Mesendoderm (in vitro differentiated cells): ENCODE measurements at regions not wholly inside any gene's neighbourhood (a gene's known extent, or its start where the extent isn't known, plus 50 kb on each side); places are given as distances from the start of the nearest gene placed in this dataset.

ENCODE experiments used
- DNase-seq: peaks from one replicate; pipeline ENCODE4 v3.0.0; 2013
- H2AK5ac ChIP-seq: 2 replicates; pipeline ENCODE4 v1.6.1; 2013; ENCODE audit warnings: low read length, inconsistent platforms
- H2BK120ac ChIP-seq: 2 replicates; pipeline ENCODE4 v1.6.1; 2013; ENCODE audit warnings: low read depth, mild to moderate bottlenecking, low read length, moderate library complexity, mixed read lengths
- H2BK15ac ChIP-seq: replicated peaks from 2 replicates; pipeline ENCODE4 v1.6.1; 2013; ENCODE audit warnings: low read depth, mild to moderate bottlenecking, moderate library complexity
- H2BK5ac ChIP-seq: 2 replicates; pipeline ENCODE4 v1.6.1; 2013; ENCODE audit warnings: low read length, inconsistent platforms
- H3K18ac ChIP-seq: 2 replicates; pipeline ENCODE4 v1.6.1; 2013; ENCODE audit warnings: mild to moderate bottlenecking, low read length, mixed read lengths
- H3K23ac ChIP-seq: one replicate; pipeline ENCODE4 v1.6.1; 2013; ENCODE audit warnings: low read length
- H3K27ac ChIP-seq: 2 replicates; pipeline ENCODE4 v1.5.1; 2013; ENCODE audit warnings: low read depth, mild to moderate bottlenecking, inconsistent platforms, low read length, moderate library complexity
- H3K27me3 ChIP-seq: 2 replicates; pipeline ENCODE4 v1.6.1; 2013; ENCODE audit warnings: low read length, control low read depth, mild to moderate bottlenecking, inconsistent platforms; ENCODE audit not compliant: insufficient read depth, poor library complexity
- H3K36me3 ChIP-seq: 2 replicates; pipeline ENCODE4 v1.6.1; 2013; ENCODE audit warnings: low read length, inconsistent platforms; ENCODE audit not compliant: control insufficient read depth, insufficient read depth
- H3K4ac ChIP-seq: one replicate; pipeline ENCODE4 v1.6.1; 2013; ENCODE audit warnings: low read depth, mild to moderate bottlenecking, low read length, moderate library complexity
- H3K4me1 ChIP-seq: 2 replicates; pipeline ENCODE4 v1.6.1; 2013; ENCODE audit warnings: low read depth, low read length, inconsistent platforms; ENCODE audit not compliant: control insufficient read depth
- H3K4me2 ChIP-seq: 2 replicates; pipeline ENCODE4 v1.6.1; 2013; ENCODE audit warnings: low read length
- H3K4me3 ChIP-seq: 2 replicates; pipeline ENCODE4 v1.5.1; 2013; ENCODE audit warnings: mild to moderate bottlenecking, low read length
- H3K56ac ChIP-seq: one replicate; pipeline ENCODE4 v1.6.1; 2013; ENCODE audit warnings: low read length
- H3K79me1 ChIP-seq: 2 replicates; pipeline ENCODE4 v1.6.1; 2013; ENCODE audit warnings: low read length, inconsistent platforms
- H3K79me2 ChIP-seq: 2 replicates; pipeline ENCODE4 v1.6.1; 2013; ENCODE audit warnings: mild to moderate bottlenecking, low read length; ENCODE audit not compliant: control insufficient read depth, insufficient read depth
- H3K9ac ChIP-seq: 2 replicates; pipeline ENCODE4 v1.6.1; 2013; ENCODE audit warnings: low read length, inconsistent platforms
- H4K5ac ChIP-seq: one replicate; pipeline ENCODE4 v1.6.1; 2013; ENCODE audit warnings: low read length
- H4K8ac ChIP-seq: one replicate; pipeline ENCODE4 v1.6.1; 2013; ENCODE audit warnings: low read depth, mild to moderate bottlenecking, control low read depth, low read length, moderate library complexity
- WGBS: extraction: QIAGEN DNeasy Blood & Tissue Kit; methylation state at CpG from one replicate; pipeline ENCODE4 v1.1.7; 2013; ENCODE audit warnings: low lambda C conversion rate, missing lambda C conversion rate; ENCODE audit not compliant: insufficient coverage; ENCODE audit errors: extremely low coverage; 5-methylcytosine and 5-hydroxymethylcytosine counted together

DNA sequence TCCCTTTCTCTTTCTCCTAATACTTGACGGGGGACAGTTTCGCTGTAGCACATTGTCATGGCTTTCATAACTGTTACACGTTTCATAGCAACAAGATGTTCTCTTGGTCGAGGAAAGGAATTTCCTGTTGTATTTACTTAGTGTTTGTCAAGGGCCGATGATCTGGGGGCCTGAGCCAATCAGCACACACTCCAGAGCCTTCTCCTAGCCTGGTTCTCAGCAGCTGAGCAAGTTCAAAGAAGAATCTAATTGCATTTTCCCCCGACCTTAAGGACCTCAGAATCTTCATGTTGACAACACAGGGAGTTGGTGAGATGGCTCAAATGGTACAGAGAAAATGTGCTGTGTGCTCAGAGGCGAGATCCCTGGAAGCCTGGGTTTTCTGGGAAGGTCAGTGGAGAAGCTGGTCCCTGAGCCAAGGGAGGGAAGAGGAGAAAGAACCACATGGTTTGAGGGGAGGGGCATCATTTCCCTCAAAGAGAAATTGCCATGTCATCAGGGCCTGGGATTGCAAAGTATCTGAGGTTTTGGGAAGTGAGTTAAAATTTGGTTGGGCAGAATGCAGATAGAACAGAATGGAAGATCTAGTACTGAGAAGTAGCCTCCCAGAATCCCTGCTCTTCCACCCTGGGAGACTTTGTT lies 76.9 kb upstream of the AGAP1 start:
- no peak overlapping the region for H3K18ac ChIP-seq
- H3K4me2 ChIP-seq, result no peak overlapping the region
- H3K79me1 ChIP-seq, result no peaks in the 10 kb centered on the region
- H2BK5ac ChIP-seq, result no peak overlapping the region
- H2BK15ac ChIP-seq, result no peak overlapping the region
- no peak overlapping the region for H4K8ac ChIP-seq
- WGBS, result no CpG with 5 or more reads among the region's 7 CpGs
- no peaks in the 10 kb centered on the region for H3K79me2 ChIP-seq
- H3K9ac ChIP-seq, result no peak overlapping the region
- H4K5ac ChIP-seq, result no peak overlapping the region
- H2BK120ac ChIP-seq, result no peak overlapping the region
- H3K23ac ChIP-seq, result no peak overlapping the region
- H3K27ac ChIP-seq, result no peak overlapping the region
- H3K4ac ChIP-seq, result no peak overlapping the region
- no peaks in the 10 kb centered on the region for H3K36me3 ChIP-seq
- H3K56ac ChIP-seq, result no peak overlapping the region
- H3K4me1 ChIP-seq, result no peaks in the 10 kb centered on the region
- peak; percentile 37 for DNase-seq
- H3K4me3 ChIP-seq, result no peak overlapping the region
- H3K27me3 ChIP-seq, result no peaks in the 10 kb centered on the region
- H2AK5ac ChIP-seq, result no peak overlapping the region

DNA sequence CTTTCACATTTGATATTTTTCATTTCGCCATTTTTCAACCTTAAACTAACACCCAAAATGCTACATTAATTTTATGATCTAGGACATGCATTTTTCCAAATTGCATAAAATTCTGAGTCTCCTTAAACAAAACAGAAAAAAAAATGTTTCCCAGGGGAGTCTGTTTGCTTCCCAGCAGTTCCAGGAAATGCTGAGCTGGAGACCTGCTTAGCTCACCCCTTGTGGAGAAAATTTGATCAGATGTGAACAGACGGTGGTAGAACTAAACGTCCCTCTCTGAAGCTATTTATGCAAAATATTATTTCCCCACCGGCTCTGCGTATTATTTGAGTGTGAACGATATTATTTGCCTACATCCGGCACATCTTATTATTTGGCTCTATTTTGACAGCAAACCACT lies 74.9 kb upstream of the AGAP1 start:
- no peak overlapping the region for H2BK15ac ChIP-seq

DNA sequence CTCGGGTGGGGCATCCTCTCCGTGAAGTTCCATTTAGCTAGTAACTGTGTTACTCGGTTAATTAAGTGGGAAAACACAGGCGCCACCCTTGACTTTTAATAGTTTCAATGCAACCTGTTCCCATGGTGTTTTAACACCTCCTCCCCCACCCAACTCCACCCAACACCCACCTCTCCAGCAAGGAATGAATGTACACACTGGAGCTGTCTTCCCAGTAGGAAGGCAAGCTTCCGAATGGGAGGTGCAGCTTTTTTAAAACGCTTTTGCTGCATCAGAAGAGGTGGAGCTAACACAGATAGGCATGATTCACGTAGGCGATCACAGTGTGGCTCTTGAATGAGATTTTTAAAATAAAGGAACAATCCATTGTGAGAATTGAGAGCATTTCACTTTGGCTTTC lies 73.8 kb upstream of the AGAP1 start:
- H3K4me3 ChIP-seq, result no peak overlapping the region
- no peaks in the 10 kb centered on the region for H3K4me1 ChIP-seq
- no peaks in the 10 kb centered on the region for H3K79me1 ChIP-seq
- no peak overlapping the region for H3K18ac ChIP-seq
- no peak overlapping the region for H3K4ac ChIP-seq
- no peak overlapping the region for H2BK15ac ChIP-seq
- no peak overlapping the region for H2BK120ac ChIP-seq
- no peak overlapping the region for H3K9ac ChIP-seq
- no peak overlapping the region for H4K5ac ChIP-seq
- no peaks in the 10 kb centered on the region for H3K79me2 ChIP-seq
- H4K8ac ChIP-seq, result no peak overlapping the region
- no peak overlapping the region for H2BK5ac ChIP-seq
- no peak overlapping the region for H3K4me2 ChIP-seq
- WGBS, result no CpG with 5 or more reads among the region's 8 CpGs
- H2AK5ac ChIP-seq, result no peak overlapping the region
- no peak overlapping the region for H3K56ac ChIP-seq
- no peak overlapping the region for H3K23ac ChIP-seq
- H3K27me3 ChIP-seq, result no peaks in the 10 kb centered on the region
- no peaks in the 10 kb centered on the region for H3K36me3 ChIP-seq
- no peak for DNase-seq
- H3K27ac ChIP-seq, result no peak overlapping the region

More for the DNA sequence above, 74.9 kb upstream of the AGAP1 start:
- Histone ChIP-seq H3K56ac (no peak overlapping the region), H2AK5ac (no peak overlapping the region), H3K79me2 (no peaks in the 10 kb centered on the region), H2BK120ac (no peak overlapping the region), H3K4ac (no peak overlapping the region), H3K36me3 (no peaks in the 10 kb centered on the region), H2BK5ac (no peak overlapping the region), H3K79me1 (no peaks in the 10 kb centered on the region), H3K4me2 (no peak overlapping the region), H3K27ac (no peak overlapping the region), H3K27me3 (no peaks in the 10 kb centered on the region), H3K4me3 (no peak overlapping the region), H4K8ac (no peak overlapping the region), H4K5ac (no peak overlapping the region), H3K9ac (no peak overlapping the region), H3K4me1 (no peaks in the 10 kb centered on the region), H3K18ac (no peak overlapping the region), H3K23ac (no peak overlapping the region)
- DNase-seq, result no peak
- WGBS, result no CpG with 5 or more reads among the region's 7 CpGs

DNA sequence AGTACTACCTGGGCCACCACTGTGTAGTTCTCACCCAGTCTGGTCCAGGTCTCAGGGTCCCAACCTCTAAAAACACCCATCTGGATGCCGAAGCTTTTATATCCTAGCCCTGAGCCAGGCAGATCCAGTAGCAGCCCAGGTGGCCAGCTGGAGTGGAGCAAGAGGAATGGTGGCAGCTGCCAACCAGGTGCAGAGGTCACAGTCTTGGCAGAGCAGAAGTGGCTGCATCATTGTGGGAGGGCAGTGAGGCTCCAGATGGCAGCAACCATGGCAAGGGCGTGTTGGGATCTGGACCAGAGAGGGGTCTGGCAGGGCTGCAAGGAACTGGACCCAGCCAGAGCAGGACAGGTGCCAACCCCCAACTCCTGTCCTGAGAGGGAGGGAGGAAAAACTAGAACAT lies 72.2 kb upstream of the AGAP1 start:
- no peak for DNase-seq
- H2BK15ac ChIP-seq, result no peak overlapping the region

DNA sequence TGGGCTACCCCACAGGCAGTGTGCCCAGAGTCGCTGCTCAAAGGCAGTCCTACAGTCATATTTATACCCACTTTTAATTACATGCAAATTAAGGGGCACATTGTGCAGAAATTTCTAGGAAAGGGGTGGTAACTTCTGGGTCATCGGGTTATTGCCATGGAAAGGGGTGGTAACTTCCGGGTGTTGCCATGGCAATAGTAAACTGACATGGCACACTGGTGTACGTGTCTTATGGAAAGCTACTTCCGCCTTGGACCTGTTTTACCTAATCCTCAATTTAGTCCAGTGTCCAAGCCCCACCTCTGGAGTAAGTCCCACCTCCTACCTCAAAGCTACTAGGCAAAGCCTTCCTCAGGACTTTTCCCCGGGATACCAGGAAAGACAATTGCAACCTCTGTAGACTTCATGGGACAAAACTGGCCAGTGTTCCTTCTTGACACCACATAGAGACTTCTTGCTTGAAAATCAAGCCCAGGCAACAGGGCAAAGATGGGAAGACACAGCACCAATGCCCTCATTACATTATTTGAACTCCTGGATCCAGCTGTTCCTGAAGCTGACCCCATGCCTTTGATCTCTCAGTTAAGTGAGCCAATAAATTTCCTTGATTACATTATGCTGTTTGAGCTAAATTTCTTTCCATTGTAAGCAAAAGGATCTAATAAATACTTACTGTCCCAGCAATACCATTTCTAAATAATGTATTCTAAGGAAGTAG lies 63.3 kb upstream of the AGAP1 start:
- no peaks in the 10 kb centered on the region for H3K4me1 ChIP-seq
- H4K5ac ChIP-seq, result no peak overlapping the region
- H3K9ac ChIP-seq, result no peak overlapping the region
- H3K27me3 ChIP-seq, result no peaks in the 10 kb centered on the region
- H3K4me2 ChIP-seq, result no peak overlapping the region
- H3K4ac ChIP-seq, result no peak overlapping the region
- H2BK15ac ChIP-seq, result no peak overlapping the region
- no peak overlapping the region for H4K8ac ChIP-seq
- no peak overlapping the region for H2BK120ac ChIP-seq
- H3K18ac ChIP-seq, result no peak overlapping the region
- no peak overlapping the region for H3K4me3 ChIP-seq
- H3K36me3 ChIP-seq, result no peaks in the 10 kb centered on the region
- WGBS, result no CpG with 5 or more reads among the region's 6 CpGs
- no peaks in the 10 kb centered on the region for H3K79me2 ChIP-seq
- no peaks in the 10 kb centered on the region for H3K79me1 ChIP-seq
- H2BK5ac ChIP-seq, result no peak overlapping the region
- H3K23ac ChIP-seq, result no peak overlapping the region
- no peak for DNase-seq
- H2AK5ac ChIP-seq, result no peak overlapping the region
- H3K27ac ChIP-seq, result no peak overlapping the region
- no peak overlapping the region for H3K56ac ChIP-seq

More for the DNA sequence above, 72.2 kb upstream of the AGAP1 start:
- H3K56ac ChIP-seq, result no peak overlapping the region
- no peaks in the 10 kb centered on the region for H3K36me3 ChIP-seq
- no peaks in the 10 kb centered on the region for H3K27me3 ChIP-seq
- H3K23ac ChIP-seq, result no peak overlapping the region
- no peak overlapping the region for H4K5ac ChIP-seq
- H2AK5ac ChIP-seq, result no peak overlapping the region
- no peak overlapping the region for H3K4ac ChIP-seq
- no peak overlapping the region for H2BK5ac ChIP-seq
- no peak overlapping the region for H3K4me3 ChIP-seq
- H2BK120ac ChIP-seq, result no peak overlapping the region
- H4K8ac ChIP-seq, result no peak overlapping the region
- H3K4me2 ChIP-seq, result no peak overlapping the region
- H3K79me1 ChIP-seq, result no peaks in the 10 kb centered on the region
- H3K4me1 ChIP-seq, result no peaks in the 10 kb centered on the region
- H3K9ac ChIP-seq, result no peak overlapping the region
- H3K18ac ChIP-seq, result no peak overlapping the region
- H3K79me2 ChIP-seq, result no peaks in the 10 kb centered on the region
- no peak overlapping the region for H3K27ac ChIP-seq
- no CpG with 5 or more reads among the region's 2 CpGs for WGBS
